A673 (cell line): ENCODE measurements at regions not wholly inside any gene's neighbourhood (a gene's known extent, or its start where the extent isn't known, plus 50 kb on each side); places are given as distances from the start of the nearest gene placed in this dataset.

ENCODE experiments used
- CTCF ChIP-seq: fragments of 300-800, 200-600 bp; sonication (generic); conservative IDR thresholded peaks from 2 replicates; pipeline ENCODE4 v1.5.1; 2017; ENCODE audit warnings: low read depth, mild to moderate bottlenecking, antibody characterized with exemption, low read length, moderate library complexity, mixed read lengths
- EZH2 ChIP-seq: fragments of 200-600 bp; sonication (generic); IDR thresholded peaks from 2 replicates; pipeline ENCODE4 v1.6.1; 2017; ENCODE audit warnings: borderline replicate concordance, low read depth, mild to moderate bottlenecking, mixed read lengths, antibody characterized with exemption, low read length; ENCODE audit not compliant: poor library complexity, severe bottlenecking

GRCh38 chr17:63116228-63116627, 150.2 kb downstream of the TANC2 start:
- TF ChIP-seq CTCF (peak; percentile 32; the same call in 1 of the 2 replicates), EZH2 (no peak)
